Kidney epithelial cell (primary cell): ENCODE measurements at regions not wholly inside any gene's neighbourhood (a gene's known extent, or its start where the extent isn't known, plus 50 kb on each side); places are given as distances from the start of the nearest gene placed in this dataset.

Experiments used
- DNase-seq: peaks from one replicate; pipeline ENCODE4 v3.0.0-alpha.2; 2010; ENCODE audit warnings: low read depth
- H3K27me3 ChIP-seq: 2 replicates; pipeline ENCODE4 v1.6.0; 2011; ENCODE audit warnings: low read length; ENCODE audit not compliant: control insufficient read depth, insufficient read depth
- H3K36me3 ChIP-seq: 2 replicates; pipeline ENCODE4 v1.5.1; 2011; ENCODE audit warnings: low read length; ENCODE audit not compliant: control insufficient read depth, insufficient read depth
- H3K4me3 ChIP-seq: 2 replicates; pipeline ENCODE4 v1.5.1; 2011; ENCODE audit warnings: low read depth, mild to moderate bottlenecking, control low read depth, low read length
- CTCF ChIP-seq: IDR thresholded peaks from 2 replicates; pipeline ENCODE4 v1.5.1; 2011; ENCODE audit warnings: mild to moderate bottlenecking, moderate library complexity, low read length, control low read depth, inconsistent platforms; ENCODE audit not compliant: insufficient read depth, poor library complexity, severe bottlenecking

GRCh38 chr12:74915718-74916117, 293.9 kb downstream of the KCNC2 start:
- DNase-seq, result no peak
- Histone ChIP-seq H3K4me3 (no peak overlapping the region), H3K36me3 (no peaks in the 10 kb centered on the region), H3K27me3 (no peaks in the 10 kb centered on the region)
- TF ChIP-seq CTCF, result no peak

GRCh38 chr12:74917743-74918142, 291.9 kb downstream of the KCNC2 start:
- no peaks in the 10 kb centered on the region for H3K36me3 ChIP-seq
- no peak for DNase-seq
- no peaks in the 10 kb centered on the region for H3K27me3 ChIP-seq
- TF ChIP-seq CTCF, result no peak
- H3K4me3 ChIP-seq, result no peak overlapping the region

- no peaks in the 10 kb centered on the region for H3K27me3 ChIP-seq
- no peak for TF ChIP-seq CTCF
- no peaks in the 10 kb centered on the region for H3K36me3 ChIP-seq
- H3K4me3 ChIP-seq, result no peak overlapping the region
- no peak for DNase-seq
Measured at GRCh38 chr12:74918291-74918690, 291.3 kb downstream of the KCNC2 start.

GRCh38 chr12:74922117-74922516, 287.5 kb downstream of the KCNC2 start:
- no peak for TF ChIP-seq CTCF
- Histone ChIP-seq H3K4me3 (no peak overlapping the region), H3K36me3 (no peaks in the 10 kb centered on the region), H3K27me3 (no peaks in the 10 kb centered on the region)
- no peak for DNase-seq

- TF ChIP-seq CTCF, result no peak
- DNase-seq, result no peak
- H3K27me3 ChIP-seq, result no peaks in the 10 kb centered on the region
- H3K4me3 ChIP-seq, result no peak overlapping the region
- no peaks in the 10 kb centered on the region for H3K36me3 ChIP-seq
Measured at GRCh38 chr12:74922642-74923041, 287.0 kb downstream of the KCNC2 start.

GRCh38 chr12:74941670-74942069, 268.0 kb downstream of the KCNC2 start:
- no peak for DNase-seq
- no peaks in the 10 kb centered on the region for H3K27me3 ChIP-seq
- no peak for TF ChIP-seq CTCF
- no peak overlapping the region for H3K4me3 ChIP-seq
- no peaks in the 10 kb centered on the region for H3K36me3 ChIP-seq
